GM12874 (cell line): ENCODE measurements at regions not wholly inside any gene's neighbourhood (a gene's known extent, or its start where the extent isn't known, plus 50 kb on each side); places are given as distances from the start of the nearest gene placed in this dataset.

Experiments used
- TF ChIP-seq, protein P1 (sequence below): IDR thresholded peaks from 2 replicates; pipeline ENCODE4 v1.5.1; 2011; ENCODE audit warnings: low read depth, mild to moderate bottlenecking, control low read depth, low read length, moderate library complexity; ENCODE audit not compliant: insufficient read depth

DNA sequence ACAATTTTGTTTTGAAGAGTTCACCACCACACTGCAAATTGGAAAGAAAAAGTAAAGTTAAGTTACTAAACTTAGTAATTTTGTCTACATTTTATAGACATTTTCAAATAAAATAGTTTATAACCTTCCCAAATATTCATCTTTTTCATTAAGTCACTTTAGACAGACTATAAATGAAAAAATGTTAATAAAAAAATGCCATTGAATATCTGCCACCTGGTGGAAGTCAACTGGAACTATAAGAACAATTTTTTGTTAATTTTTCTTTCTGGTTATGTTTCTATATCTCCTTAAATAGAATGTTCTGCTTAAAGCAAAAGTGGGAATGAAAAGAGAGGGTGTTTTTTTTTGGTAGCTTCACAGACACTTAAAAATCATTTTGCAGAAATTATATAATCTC, 534.4 kb upstream of the PCDH10 start:
- TF ChIP-seq, protein P1, sequence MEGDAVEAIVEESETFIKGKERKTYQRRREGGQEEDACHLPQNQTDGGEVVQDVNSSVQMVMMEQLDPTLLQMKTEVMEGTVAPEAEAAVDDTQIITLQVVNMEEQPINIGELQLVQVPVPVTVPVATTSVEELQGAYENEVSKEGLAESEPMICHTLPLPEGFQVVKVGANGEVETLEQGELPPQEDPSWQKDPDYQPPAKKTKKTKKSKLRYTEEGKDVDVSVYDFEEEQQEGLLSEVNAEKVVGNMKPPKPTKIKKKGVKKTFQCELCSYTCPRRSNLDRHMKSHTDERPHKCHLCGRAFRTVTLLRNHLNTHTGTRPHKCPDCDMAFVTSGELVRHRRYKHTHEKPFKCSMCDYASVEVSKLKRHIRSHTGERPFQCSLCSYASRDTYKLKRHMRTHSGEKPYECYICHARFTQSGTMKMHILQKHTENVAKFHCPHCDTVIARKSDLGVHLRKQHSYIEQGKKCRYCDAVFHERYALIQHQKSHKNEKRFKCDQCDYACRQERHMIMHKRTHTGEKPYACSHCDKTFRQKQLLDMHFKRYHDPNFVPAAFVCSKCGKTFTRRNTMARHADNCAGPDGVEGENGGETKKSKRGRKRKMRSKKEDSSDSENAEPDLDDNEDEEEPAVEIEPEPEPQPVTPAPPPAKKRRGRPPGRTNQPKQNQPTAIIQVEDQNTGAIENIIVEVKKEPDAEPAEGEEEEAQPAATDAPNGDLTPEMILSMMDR = no peak

DNA sequence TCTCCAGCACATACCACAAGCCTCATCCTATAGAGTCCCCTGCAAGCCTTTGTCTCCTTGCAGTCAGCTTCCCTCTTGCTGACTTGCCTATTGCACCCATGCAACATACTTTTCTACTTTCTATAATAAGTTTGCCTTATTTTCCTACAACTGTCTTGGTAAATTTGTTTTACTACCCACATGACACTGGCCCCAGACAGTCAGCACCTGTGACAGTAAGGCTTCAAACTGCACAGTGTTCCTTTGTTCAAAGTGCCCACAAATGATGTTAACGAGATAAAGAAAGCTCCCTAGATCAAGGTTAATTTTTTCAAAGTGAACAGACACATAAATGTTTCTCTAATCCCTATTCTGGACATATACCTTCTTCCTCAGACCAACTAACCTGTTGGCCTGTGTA, 529.1 kb upstream of the PCDH10 start:
- TF ChIP-seq, protein P1 = no peak

DNA sequence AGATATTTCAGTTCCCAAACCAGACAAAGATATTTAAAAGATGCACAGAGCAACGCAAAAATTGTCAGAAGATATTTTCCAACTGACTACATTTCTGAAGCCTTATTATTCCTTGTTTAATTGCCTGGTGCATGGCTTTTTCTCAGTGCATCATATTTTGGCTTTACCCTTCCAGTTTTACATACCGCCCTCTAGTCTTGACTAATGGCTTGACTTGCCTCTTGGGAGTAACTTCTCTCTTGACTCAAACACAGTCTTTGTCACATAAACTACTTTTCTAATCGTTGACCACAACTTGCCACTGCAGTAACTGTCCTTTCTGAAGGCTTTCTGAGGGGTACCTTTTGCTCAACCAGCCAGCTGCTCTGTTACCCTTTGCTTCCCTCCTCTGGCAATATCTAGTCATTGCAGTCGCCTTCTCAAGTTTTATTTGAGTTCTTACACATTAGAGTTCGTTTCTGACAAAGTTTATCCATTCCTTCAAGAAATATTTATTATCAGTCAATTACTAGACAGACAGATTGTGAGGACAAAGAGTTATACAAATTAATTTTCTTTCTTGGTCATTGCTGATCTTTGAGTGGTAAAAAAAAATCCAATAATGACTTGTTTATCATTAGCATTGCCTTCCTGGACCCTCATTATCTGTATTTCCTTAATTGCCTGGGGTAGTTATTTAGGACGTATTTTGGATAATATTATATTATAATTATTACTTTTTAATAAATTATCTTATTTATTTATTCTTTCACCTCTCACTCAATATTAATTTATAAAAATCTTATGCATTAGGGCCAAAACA, 506.9 kb upstream of the PCDH10 start:
- TF ChIP-seq, protein P1 = peak; percentile 66

DNA sequence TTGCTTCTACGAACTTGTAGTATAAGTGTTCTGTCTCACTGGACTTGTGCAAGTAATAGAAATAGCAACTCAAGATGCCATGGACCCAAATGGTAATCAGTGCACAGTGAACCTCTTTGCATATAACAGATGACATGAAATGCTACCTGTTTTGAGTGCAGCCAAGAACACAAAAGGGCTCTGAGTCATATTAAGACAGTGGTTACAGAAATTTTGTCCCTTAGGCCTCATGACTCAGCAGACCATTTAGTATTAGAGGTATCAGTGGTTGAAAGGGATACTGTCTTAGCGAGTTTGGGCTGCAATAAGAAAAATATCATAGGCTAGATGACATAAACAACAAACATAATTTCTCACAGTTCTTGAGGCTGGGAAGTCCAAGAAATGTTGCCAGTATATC, 502.9 kb upstream of the PCDH10 start:
- TF ChIP-seq, protein P1 = no peak

DNA sequence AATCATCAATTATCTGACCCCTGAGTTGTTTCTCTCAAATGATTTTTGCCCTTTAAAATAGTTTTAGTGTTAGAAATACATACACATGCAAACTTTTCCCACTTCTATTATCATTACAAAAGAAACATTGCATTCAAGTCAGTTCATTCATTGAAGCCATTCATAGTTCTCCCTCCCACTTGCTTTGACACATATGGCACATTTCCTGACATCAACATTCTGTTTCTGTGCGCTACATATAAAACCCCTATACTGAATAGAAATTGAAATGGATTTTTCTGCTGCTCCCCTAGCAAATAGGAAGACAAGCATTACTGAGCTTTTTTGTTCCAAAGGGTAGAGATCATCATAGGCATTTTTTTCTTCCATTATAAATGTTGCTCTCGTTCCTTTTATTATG, 497.9 kb upstream of the PCDH10 start:
- TF ChIP-seq, protein P1 = no peak

DNA sequence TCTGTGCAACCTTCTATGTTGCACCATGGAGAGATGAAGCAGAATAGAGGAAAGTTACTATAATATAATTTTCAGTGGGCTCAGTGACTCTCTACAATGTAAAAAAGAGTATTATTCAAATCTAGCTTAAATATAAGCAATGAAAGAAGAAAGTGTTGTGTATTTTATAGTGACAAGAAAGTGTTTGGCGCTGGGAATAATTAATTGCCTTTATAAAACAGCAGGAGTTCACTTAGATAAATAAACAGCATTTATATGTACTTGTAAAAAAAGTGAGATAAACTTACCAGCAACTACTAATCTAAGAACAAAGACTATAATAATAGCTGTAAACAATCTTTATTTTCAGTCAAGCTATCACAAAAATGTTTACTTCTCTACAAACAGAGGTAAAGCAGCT, 488.9 kb upstream of the PCDH10 start:
- TF ChIP-seq, protein P1 = no peak

DNA sequence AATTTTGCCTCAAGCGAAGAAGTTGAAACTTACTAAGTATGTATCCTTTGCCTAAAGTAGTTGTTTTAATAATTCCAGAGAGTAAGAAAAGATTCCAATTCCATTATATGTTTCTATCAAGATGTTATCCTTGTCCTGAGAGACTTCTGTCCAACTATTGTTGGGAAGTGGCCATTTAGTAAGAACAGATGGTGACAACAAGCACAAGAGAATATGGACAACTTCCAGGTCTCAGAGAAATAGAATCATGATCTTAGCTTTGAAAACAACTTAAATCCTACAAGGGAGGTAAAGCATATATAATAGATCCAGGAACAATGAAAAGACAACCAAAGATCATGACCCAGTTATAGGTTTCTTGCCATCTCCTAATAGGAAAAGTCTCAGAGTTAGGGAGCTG, 486.6 kb upstream of the PCDH10 start:
- TF ChIP-seq, protein P1 = no peak
